Right renal pelvis (tissue), 4 donors: ENCODE measurements at regions not wholly inside any gene's neighbourhood (a gene's known extent, or its start where the extent isn't known, plus 50 kb on each side); places are given as distances from the start of the nearest gene placed in this dataset.

Experiments
- DNase-seq, 4 donors: peaks; one replicate each; pipeline ENCODE4 v3.0.0-alpha.2; 2013; ENCODE audit warnings: low read depth in 4 of 4, low spot score in 3 of 4, missing footprints in 1 of 4

DNA sequence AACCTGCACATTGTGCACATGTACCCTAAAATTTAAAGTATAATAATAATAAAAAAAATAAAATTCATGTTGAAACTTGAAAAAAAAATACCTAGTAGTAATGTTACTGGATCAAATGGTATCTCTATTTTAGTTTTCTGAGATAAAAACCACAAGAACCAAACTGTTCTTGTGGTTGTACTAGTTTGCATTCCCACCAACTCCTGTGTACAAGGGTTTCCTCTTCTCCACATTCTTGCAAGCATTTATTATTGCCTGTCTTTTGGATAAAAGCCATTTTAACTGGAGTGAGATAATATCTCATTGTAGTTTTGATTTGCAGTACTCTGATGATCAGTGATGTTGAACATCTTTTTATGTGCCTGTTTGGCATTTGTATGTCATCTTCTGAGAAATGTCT, 177.7 kb downstream of the KIF20B start:
- no peak for DNase-seq

DNA sequence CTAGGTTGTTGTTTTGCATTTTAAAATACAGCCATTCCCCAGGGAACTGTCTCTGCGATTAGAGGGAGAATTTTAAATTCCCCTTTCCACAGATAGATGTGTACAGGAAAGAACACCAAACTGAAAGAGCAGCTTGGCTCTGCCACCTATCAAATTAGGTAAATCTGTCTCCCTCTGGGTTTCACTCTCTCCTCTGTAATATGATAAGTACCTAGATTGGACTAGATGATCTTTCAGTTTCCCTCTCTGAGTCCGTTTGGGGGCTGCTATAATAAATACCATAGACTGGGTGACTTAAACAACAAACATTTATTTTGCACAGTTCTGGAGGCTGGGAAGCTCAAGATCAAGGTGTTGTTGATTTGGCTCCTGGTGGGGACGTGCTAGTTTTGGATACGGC, 186.0 kb downstream of the KIF20B start:
- DNase-seq: no peak

GRCh38 chr10:89887830-89888229, 186.4 kb downstream of the KIF20B start:
- DNase-seq: no peak

- no peak for DNase-seq
Observed at GRCh38 chr10:89888321-89889070, 187.1 kb downstream of the KIF20B start.

- no peak for DNase-seq
Observed at GRCh38 chr10:89889606-89890005, 188.2 kb downstream of the KIF20B start.

- DNase-seq: no peak
Observed at GRCh38 chr10:89891006-89891535, 189.7 kb downstream of the KIF20B start.

DNA sequence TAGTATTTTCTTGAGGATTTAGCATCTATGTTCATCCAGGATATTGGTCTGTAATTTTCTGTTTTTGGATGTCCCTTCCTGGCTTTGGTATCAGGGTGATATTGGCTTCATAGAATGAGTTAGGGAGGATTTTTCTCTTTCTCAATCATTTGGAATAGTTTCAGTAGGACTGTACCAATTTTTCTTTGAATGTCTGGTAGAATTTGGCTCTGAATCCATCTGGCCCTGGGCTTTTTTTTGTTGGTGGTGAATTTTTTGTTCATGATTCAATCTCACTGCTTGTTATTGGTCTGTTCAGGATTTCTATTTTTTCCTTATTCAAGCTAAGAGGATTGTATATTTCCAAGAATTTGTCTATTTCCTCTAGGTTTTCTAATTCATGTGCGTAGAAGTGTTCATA, 192.7 kb downstream of the KIF20B start:
- DNase-seq: no peak

DNA sequence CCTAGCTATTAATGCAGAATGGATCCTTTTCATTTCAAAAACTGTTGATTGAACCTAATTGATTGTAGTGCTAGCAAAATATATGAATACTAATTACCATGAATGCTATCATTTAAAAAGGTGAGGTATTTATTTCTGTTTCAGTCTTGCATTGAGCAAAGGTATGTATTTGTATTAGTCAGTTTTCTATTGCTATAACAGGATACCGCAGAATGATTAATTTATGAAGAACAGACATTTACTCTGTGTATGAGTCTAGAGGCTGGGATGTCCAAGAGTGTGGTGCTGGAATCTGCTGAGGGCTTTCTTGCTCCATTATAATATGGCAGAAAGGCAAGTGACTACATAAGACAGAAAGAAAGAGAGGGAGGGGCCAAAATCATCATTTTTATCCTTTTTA, 199.2 kb downstream of the KIF20B start:
- DNase-seq: no peak

DNA sequence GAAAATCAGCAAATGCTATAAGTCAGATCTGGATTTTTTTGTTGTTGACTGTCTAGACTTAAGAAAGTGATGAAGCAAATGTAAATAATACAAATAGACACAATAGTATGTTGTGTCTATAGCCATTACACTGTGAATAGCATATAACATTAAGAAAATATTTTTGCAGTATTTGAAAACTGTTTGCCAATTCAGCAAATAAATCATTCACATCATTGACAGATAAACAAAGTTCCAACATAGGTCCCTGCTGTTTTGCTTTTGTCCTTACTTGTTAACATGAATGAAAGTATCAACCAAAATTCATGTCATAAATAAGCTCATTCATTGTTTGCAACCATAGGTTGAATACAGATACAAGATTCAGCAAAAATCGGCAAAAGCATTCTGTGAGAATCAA, 200.5 kb downstream of the KIF20B start:
- no peak for DNase-seq

- no peak for DNase-seq
Observed at GRCh38 chr10:89904755-89905154, 203.4 kb downstream of the KIF20B start.

- no peak for DNase-seq
Observed at GRCh38 chr10:89909752-89910151, 208.4 kb downstream of the KIF20B start.

GRCh38 chr10:89915021-89915420, 213.6 kb downstream of the KIF20B start:
- no peak for DNase-seq

- no peak for DNase-seq
Observed at GRCh38 chr10:89915968-89916367, 214.6 kb downstream of the KIF20B start.

DNA sequence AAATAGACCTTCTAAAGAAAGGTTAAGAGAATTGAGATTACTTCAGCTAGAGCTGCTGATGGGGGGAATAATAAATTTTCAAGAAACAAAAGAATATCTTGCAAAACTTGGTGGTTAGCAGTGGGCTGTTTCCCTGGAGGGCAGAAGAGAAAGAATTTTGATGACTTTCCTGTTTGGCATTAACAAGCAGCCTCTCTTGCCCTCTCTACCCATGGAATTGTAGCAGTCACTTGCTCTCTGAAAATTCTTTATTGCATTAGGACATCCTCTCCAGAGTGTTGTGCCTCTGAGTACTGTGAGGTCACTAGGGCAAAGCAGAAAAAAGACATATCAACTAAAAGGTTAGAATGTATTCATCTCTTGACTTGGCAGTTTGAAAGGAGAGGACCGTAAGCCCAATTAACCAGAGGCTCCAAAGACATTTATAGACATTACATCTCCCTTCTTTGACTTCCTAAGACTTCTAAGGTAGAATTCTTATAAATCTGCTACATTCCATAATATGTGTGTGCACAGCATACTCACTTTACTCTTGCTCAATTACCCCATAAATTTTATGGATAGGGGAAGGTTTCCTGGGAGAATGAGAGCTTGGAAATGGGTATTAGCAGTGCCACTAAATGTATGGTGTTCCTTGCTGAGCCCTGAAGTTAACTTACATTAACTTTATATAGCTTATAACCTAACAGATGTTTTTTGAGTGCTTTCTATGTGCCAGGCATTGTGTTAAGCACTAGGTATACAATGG, 215.3 kb downstream of the KIF20B start:
- DNase-seq: no peak

DNA sequence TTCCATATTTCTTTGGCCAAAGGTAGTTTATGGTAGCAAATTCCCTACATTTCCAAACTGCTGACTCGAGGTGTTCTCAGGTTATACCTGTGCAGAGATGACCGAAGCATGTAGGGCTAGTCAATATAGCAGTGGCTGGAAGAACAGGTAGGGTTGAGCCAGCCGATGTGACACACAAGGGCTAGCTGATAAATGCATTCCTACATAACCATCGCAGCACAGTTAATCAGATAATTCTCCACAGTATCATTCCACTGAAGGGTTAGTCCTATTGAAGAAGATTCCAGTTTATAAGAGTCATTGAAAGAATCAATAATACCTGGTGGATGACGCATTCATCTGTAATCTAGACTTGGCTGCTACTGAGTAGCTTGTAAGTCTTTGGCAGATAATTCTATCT, 220.0 kb downstream of the KIF20B start:
- DNase-seq: no peak

DNA sequence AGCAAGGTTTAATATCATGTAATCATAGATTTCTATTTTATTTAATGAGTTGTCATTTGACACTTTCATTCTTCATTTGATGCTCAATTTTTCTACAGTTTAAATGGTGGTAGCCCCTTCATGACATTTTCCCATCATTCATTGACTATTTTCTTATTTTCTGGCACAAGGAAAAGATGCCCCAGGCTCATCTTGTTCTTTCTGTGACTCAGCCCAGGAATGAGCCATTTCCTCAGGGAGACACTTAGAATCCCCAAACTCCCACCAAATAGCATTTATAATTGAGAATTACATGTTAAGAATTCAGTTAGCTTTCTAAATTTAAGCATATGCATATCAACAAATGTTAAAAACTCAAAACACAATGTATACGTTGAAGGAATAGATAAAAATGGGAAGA, 222.3 kb downstream of the KIF20B start:
- DNase-seq: no peak

DNA sequence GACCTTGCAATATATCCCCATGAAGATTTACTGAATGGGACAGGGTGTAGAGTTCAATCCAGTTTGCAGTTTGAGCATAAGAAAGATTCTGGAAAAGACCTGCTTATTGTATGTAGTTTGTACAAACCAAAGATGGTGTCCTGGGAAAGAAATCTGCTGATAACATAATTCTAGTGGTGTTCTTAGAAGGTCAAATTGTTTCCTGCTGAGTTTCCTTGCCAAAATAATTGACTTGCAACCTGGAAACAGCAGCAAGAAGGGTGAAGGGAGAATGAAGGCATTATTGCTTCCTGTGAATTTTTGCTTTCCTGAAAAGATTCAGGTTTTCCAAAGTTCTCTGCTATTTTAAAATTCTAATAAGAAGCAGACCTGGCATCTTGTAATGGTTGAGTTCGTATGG, 222.9 kb downstream of the KIF20B start:
- no peak for DNase-seq

GRCh38 chr10:89926736-89927135, 225.3 kb downstream of the KIF20B start:
- no peak for DNase-seq

GRCh38 chr10:89929282-89930026, 228.1 kb downstream of the KIF20B start:
- DNase-seq: no peak

DNA sequence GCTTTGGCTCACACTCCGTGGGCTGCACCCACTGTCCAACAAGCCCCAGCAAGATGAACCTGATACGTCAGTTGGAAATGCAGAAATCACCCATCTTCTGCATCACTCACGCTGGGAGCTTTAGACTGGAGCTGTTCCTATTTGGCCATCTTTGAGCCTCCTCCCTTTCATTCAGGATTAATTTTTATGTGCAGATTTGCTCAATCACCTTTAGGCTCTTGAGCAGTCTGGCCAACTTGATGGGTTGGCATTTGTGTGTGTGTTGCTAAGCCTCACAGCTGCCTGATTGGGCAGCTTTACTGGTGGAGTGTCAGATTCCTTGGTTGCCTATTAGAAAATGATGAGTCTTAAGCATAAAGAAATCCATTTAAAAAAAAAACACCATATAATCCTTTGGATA, 236.1 kb downstream of the KIF20B start:
- no peak for DNase-seq

DNA sequence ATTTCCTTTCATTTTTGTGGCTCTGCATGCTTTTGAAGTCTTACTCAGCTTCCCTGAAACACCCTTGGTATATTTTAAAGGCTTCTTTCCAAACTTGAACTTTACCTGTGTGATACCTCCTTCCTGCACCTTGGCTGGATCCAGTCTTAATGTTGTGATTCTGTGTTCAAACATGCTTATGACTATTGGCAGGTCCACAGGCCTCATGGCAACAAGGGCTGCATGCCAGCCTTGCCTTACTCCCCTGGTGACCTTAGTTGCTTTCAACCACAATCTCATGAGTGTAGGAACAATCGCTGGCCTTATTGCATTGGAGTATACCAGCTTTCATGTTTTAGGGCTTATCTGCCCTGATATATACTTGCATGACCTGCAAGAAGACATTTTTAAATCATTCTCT, 238.7 kb downstream of the KIF20B start:
- DNase-seq: no peak
